Superior temporal gyrus (tissue), 1 donor: ENCODE measurements at regions not wholly inside any gene's neighbourhood (a gene's known extent, or its start where the extent isn't known, plus 50 kb on each side); places are given as distances from the start of the nearest gene placed in this dataset.
"Not testable (repeated sequence)": the region's sequence is repeated elsewhere in the genome, so short reads cannot be mapped to it uniquely, and the experiment has no call there.

Experiments
- DNase-seq: peaks from one replicate; pipeline ENCODE4 v3.0.0-alpha.2; 2016; ENCODE audit errors: extremely low spot score

DNA sequence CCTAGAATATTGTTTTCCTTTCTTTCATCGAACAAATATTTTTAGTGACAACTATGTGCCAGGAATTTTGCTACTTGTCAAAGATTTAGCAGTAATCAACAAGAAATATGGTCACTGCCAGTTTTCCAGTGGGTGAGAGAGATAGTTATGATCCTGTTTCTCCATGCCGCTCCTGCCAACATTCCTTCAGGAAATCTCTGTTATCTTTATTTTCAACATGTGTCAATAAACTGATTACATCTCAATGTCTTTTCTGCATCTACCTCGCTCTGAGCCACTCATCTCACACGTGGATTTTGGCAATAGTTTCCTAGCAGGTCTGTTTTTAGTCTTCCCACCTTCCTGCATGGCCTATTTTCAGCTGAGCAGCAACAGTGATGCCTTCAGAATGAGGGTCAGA, 650.0 kb upstream of the STXBP6 start:
- no peak for DNase-seq

DNA sequence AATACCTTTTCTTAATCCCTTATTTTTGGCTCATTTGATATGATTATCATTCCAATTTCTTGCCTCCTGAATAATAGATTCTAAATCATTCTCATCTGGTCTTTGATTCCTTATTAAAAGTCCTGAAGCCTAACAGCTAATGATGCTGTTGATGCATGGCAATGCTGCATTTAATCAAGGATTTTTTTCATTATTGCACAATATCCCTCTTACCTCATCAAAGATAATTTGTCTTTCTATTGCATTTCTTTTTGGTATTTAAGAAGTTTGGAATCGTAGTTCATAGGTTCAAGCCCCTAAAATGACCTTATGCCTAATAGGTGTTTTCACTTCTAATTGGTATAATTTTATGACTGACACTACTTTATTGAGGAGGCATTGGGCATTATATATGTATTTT, 648.2 kb upstream of the STXBP6 start:
- no peak for DNase-seq

DNA sequence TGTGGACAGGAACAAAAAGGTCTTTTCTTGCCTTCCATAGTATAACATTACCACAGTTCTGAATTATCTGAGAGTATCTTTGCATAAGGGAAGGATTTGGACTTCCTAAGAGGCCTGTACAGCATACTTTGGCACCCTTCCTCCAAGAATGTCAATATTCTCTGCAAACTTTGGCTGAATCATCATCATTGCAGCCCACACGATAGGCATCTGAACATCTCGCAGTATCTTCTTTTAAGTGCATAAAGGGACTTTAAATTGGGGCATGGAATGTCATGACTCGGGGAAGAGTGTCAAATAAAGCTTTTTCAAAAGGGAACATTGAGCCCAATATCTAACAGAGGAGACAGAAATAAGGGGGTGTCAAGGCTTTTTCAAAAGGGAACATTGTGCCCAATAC, 646.2 kb upstream of the STXBP6 start:
- DNase-seq, result no peak

DNA sequence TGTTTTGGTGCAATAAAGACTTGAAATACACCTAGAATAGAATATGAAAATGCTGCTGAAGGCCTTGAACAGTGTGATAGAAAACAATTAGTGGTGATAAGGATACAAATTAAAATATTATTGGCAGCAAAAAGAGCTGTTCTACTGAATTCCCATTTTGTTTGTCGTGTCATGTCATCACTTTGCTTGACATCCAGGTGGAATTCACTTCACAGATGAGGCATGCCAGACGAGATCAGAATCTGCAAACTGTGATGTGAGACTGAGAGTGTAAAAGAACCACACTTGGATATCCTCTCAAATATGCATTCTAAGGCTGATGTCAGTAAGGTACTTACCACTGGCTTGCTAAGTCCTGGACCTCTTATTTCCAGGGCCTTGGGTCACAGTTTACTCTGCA, 635.1 kb upstream of the STXBP6 start:
- no peak for DNase-seq

DNA sequence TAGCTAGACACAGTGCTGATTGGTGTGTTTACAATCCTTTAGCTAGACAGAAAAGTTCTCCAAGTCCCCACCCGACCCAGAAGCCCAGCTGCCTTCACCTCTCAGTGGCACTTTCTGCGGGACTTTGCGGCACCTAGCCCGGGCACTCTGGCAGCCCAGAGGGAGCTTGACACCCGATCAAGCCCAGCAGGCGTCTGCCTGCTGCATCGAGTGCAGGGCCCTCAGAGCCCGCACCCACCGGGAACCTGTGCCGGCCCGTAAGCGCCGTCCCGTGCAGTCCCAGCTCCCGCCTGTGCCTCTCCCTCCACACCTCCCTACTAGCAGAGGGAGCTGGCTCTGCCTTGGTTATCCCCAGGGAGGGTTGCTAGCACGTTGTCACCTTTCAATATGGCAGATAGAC, 631.0 kb upstream of the STXBP6 start:
- no peak for DNase-seq

DNA sequence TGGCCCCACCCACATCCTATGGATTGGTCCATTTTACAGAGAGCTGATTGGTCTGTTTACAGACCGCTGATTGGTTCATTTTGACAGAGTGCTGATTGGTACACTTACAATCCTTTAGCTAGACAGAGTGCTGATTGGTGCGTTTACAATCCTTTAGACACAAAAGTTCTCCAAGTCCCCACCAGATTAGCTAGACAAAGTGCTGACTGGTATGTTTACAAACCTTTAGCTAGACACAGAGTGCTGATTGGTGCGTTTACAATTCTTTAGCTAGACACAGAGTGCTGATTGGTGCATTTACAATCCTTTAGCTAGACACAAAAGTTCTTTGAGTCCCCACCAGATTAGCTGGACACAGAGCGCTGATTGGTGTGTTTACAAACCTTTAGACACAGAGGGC, 630.6 kb upstream of the STXBP6 start:
- DNase-seq, result not testable (repeated sequence)

DNA sequence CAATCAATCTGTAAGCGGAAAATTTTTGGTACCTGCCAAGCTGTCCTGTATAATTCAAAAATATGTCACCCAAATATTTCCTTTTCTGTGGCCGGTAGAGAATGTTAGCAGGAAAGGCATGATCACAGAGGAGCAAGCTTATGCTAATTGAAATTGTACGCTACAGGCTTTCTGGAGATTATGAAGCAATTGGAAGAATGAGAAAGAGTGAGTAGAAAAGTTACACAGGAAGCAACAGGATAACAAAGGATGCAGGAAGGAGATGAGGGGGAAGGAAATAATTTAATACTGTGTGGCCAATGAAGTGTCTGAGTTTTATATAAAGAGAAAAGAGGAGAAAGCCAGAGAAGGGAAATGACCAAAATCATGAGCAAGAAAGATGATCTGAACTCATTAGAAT, 627.2 kb upstream of the STXBP6 start:
- DNase-seq, result no peak

DNA sequence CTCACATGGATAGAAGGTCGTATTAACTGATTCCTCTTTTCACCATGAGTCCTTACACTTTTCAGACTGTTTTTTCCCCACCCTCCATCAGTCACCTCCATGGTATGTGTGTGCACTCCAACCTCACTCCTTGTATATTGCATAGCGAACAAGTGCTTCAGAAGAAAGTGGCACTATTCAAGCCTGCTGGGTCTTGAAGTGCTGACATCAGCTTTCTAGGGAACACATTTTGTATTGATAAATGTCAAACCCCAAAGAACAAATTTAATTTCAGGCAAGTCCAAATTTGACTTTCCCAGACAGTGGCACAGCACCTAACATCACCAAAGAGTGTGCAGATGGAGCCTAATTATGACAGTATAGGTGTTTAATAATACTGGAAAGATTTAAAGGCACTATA, 617.4 kb upstream of the STXBP6 start:
- no peak for DNase-seq

DNA sequence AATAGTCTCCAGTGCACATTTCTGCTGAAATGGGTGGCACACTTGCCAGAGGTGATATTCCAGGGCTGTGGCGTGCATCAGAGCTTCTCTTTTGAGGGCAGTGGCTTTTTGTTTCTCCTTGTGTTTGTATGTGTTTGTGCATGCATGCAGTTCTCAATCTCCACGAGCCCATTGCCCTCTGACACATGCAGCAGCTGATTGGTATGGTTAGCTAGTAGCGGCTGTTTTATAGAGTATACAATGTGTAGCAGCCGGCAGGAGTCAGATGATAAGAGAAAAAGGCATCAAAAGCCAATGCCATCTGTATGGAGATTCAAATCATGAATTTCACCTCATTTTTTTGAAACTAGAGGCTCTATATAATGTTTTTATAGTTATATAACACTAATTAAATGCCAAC, 616.9 kb upstream of the STXBP6 start:
- DNase-seq, result no peak

DNA sequence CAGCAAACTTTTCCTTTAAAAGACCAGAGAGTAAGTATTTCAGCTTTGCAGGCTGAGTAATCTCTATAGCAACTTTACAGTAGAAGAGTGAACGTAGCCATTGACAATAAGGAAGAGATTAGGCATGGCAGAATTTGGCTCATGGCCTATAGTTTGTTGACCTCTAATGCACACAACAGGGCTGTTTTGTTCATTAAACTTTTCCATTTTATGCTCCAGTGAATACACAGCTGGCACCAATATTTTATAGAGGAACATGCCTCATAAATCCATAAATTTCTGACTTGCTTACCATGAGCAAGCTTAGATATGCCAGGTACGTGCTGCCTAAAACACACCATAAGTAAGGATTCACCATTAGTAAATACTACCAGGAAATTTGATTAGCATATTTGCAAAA, 609.0 kb upstream of the STXBP6 start:
- DNase-seq, result no peak

DNA sequence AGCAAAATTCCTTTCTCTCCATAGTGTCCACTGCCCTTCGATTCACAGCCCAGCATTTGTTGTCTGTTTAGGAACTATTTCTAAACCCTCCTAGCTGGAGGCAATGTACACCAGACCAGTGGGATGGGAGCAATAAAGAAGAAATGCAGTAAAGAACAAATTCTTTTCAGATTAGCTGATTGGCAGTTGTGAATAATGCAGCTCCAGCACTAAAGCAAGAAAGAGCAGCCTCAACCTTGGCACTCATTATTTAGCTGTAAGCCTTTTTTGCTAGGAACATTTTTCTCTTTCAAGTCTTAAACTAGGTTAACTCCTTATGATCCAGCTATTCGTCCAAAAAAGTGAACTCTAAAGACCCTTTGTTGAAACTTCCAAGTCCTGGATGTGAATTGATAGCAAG, 580.5 kb upstream of the STXBP6 start:
- no peak for DNase-seq

DNA sequence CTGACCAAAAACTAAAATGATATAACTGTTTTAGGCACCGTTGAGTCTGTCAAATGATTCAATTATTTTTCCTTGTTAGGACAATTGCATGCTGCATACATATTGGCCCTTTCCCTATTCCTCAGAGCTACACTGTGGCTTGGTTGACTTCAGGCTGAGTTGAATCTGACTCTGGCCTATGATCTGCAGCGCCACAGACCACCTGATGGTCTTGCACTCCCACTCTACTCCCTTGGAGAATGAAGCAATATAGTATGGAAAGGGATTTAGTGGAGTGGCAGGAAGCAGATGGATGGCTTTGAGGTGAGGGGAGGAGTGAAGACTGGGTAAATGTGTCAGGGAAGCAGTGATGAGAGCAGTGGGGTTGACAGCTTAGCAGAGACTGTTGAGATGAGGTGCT, 579.0 kb upstream of the STXBP6 start:
- no peak for DNase-seq

DNA sequence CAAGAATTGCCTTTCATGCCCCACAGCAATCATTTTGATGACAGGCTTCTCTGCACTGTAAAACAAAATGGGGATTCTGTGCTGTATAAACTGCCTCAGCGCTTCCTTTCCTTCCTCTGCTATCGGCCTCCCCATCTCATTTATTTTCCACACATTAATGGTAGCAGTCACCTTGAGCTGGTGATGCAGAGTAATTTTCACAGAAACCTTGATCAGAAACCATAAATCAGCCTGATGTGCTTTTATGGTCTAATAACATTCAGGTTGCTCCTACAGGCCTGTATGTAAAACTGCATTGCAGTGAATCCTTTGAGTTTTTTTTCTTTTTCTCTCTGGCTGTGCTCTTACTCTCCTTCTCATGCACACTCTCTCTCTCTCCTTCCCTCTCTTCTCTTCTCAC, 578.4 kb upstream of the STXBP6 start:
- no peak for DNase-seq

DNA sequence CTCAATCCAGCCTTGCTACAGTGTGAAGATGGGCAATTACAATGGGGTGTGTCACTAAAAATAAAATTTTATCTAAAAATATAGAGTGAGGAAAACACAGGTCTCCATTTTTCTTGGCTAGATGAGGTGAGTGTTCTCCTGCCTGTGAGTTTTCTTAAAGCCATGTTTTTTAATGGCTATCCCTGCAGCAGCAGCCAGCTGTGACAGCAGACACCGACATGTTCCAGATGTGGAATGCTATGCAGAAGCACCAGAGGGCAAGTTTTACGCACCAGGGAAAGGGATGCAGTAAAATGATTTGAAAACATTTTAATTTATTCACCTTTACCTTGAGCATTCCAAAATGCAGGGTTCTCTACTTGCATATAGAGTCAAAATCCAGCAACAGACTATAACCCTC, 577.0 kb upstream of the STXBP6 start:
- DNase-seq, result no peak

DNA sequence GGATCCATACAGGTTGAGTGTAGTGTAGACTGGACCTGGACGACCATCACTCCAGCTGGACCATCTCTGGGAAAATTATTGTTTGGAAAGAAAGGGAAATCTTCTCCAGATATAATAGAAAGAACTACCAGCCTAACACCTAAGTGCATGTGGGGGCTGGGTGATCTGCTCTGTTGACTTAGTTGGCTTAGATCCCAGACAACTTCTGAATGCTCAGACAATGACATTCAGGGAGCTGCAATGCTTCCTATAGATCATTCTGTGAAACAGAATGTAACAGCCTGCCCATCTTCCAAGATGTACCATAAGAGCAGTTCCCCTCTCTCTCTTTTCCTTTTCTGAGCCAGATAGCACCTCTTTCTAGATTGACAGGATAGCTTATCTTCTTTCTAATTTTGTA, 572.8 kb upstream of the STXBP6 start:
- no peak for DNase-seq

DNA sequence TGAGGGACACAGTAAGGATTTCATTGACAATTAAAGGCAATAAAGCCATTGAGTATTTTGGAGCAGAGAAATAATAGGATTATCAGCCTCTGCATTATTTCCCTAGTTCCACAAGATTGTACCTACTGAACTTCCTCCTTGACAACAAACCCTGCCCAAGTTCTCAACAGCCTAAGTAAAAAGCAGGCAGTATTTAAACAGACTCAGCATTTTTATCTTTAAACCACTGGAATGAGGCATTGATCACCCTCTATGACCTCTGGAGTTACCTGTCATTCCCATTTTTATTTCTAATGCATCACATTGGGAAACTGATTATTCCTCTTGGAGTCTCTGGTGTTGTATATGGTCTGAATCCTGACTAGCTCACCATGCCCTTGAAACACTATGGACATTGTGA, 570.6 kb upstream of the STXBP6 start:
- no peak for DNase-seq

DNA sequence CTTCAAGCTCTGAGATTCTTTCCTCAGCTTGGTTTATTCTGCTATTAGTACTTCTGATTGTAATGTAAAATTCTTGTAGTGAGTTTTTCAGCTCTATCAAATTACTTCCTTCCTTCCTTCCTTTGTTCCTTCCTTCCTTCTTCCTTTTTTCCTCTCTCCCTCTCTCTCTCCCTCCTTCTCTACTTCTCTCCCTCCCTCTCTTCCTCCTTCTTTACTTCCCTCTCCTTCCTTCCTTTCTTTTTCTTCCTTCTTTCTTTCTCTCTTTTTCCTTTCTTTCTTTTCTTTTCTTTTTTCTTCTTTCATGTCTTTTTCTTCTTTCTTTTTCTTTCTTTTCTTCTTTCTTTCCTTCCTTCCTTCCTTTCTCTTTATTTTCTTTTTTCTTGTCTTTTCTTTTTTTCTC, 565.2 kb upstream of the STXBP6 start:
- no peak for DNase-seq

DNA sequence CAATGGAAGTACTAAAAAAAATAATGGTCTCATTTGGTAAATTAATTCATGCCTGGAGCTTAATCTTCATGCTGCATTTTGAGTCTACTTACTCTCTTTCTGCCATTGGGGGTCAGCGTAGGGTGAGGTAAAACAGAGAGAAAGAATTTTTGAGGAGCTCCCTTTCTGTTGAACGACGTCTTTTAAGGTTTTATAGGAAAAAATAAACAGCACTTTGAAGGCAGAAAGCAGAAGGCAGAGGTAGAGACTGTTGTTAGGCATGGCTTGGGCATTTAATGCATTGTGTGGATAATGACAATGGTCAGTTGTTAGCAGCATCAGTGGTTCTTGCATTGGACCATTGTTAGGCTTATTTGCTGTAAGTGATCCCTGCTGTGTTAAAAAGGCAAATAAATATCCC, 557.2 kb upstream of the STXBP6 start:
- DNase-seq, result peak; percentile 22

DNA sequence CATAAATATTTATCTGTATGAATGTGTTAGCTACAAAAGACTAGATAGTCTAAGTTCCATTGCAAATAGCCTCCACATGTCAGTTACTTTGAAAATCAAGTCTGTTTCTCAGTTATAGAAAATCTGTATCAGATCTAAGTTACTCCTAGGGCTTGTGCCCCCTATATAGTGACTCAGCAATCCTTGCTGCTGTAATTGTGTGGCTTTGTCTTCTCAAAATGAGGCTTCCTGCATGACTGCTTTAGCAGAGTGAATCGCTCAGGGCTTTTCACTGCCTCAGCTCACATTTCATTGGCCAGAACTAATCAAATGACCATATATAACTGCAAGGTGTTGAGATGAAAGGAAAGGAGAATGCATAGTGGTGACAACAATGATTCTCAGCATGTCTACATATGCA, 552.2 kb upstream of the STXBP6 start:
- DNase-seq, result no peak

DNA sequence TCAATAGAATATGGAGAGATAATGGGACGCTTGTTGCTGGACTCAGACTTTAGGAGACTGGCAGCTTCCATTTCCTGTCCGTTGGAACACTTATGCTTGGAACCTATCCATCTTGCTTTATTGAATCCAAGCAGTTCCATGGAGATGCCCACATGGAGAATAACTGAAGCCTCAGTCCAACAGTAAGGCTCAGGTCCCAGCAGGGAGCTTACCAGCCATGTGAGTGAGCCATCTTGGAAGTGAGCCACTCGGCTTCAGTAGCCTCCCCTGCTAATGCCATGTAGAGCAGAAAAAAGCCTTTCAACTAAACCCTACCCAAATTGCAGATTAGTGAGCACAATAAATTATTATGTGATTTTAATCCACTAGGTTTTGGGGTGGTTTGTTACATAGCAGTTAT, 538.8 kb upstream of the STXBP6 start:
- no peak for DNase-seq

DNA sequence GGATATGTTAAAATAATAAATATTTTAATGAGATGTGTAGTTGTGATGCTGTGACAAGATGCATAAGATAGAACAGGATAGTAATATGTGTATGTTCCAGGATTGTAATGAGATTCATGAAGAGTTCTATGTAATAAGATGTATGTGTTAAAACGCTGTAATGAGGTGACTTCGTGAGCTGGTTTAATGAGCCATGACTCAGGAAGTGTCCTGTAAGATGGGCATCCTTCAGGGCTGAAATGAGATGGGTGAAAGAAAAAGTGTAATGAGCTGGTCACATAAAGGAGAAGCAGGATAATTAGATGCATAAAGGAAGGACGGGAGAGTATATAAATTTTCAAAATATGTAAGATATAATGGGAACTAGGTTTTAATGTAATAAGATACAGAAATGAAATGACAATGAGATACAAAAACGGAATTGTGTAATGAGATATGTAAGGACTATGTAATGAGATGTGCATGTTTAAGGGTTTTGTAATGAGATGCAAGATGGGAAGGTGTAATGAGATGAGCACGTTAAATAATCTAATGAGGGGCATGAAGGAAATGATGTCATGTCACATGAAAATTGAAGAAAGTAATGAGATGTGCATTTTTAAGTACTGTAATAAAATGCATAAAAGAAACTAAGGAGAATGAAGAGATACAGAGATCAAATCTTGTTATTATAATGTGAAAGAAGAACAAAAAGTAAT, 524.8 kb upstream of the STXBP6 start:
- no peak for DNase-seq

DNA sequence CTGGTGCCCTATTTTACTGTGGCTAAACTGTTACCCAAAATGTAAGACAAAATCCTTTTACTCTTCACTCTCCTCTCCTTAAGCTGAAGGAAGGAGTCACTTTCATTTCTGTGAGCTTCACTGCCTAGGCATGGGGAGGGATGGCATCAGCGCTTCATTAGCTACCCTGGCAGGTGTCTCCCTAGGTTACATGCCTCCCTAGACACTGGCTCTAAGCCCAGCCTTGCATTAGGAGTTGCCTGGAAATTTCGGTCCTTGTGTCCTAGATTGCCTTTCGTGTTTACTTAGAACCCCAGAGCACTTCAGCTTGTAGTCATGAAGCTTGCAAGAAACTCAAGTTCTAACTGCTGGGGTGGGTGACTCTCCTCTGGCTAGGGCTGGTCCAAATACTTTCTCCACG, 520.5 kb upstream of the STXBP6 start:
- no peak for DNase-seq

DNA sequence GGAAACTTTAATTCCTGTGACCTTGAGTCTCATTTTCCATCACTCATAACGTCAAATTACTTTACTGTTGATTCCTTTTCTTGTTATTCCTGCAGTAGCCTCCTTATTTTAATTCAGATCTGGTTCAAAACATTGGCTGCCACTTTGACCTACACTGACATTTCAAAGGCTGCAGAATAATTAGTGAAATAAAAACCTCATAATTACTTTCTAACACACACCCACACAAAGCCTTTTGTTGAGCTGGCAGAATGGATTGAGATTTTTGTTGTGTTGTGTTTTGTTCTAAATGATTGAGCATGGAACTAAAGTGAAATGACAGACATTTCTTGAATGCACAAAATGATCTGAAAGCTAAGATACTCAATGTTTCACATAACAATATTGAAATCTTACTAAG, 507.5 kb upstream of the STXBP6 start:
- no peak for DNase-seq

DNA sequence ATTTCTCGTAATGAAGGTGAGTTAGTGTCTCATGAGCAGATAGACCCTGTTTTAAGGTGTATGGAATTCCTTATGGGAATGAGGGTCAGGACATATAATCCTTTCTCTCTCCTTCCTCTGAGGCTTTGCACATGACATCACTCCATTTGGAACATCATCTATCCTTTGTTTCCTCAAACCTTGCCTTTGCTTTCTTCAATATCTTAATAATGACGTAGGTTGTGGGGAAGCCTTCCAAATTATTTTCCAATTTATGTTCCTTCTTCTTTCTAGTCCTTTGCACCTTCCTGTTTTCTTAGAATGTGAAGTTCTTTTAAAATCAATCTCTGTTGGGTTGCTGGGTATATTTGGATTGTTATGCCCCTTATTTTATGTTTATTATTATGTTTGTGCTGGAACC, 502.9 kb upstream of the STXBP6 start:
- DNase-seq, result no peak

DNA sequence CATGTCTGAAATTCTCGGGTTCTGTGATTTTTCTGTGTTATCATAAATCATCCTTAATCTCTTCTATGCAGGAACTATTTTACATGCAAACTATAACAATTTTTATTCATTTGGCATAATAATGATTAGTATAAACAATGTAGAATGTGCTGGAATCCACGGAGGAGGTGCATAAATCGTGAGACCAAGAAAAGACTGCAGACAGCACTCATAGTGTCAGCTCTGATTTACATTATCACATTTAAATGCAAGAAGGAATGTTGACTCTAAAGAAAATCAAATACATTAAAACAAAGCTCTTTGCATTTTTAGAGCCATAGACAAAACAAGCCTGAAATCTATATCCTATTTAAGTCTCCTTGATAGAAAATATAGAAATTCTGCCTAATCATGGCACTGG, 501.7 kb upstream of the STXBP6 start:
- DNase-seq, result no peak
